NCI-H2227 (cell line): ENCODE measurements at regions not wholly inside any gene's neighbourhood (a gene's known extent, or its start where the extent isn't known, plus 50 kb on each side); places are given as distances from the start of the nearest gene placed in this dataset.

Experiments
- DNase-seq: peaks from one replicate; lab custom pipeline; 2025; ENCODE audit not compliant: unreplicated experiment; lab: John Stamatoyannopoulos, UW

DNA sequence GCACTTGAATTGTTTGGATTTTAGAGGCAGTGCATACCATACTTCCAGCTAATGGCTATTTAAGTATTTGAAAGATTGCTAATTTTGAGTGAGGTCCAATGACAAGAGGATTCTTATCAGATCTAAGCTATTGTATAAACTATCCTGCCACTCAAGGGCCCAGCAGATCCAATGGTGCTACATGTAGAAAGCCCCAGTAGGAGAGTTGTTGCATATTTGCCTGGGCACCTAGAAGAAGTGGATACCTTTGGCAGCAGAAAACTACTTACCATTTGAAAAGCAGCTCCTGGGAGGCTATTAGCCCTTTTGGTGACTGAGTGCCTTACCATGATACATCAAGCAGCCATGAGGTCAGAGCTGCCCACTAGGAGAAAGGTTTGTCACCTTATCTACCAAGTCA is 447.3 kb downstream of the C4orf33 start:
- no peak for DNase-seq

- DNase-seq: no peak
Measured at GRCh38 chr4:129545599-129546278, 449.8 kb downstream of the C4orf33 start.

DNA sequence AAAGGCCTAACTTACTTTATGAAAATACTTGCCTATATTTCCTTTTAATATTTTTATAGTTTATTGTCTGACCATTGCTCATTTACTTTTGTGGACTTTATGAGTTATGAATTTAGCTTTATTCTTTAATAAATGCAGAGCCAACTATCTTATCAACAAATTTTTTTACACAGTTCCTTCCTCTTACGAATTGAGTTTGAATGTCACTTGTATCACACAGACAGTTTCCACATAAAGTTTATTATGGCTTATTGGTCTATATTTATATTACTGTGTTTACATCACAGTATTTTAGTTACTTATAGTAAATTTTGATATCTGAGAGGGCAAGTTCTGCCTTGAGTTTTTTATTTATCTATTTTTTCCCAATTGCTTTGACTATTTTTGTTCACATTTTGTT is 450.6 kb downstream of the C4orf33 start:
- DNase-seq: no peak

DNA sequence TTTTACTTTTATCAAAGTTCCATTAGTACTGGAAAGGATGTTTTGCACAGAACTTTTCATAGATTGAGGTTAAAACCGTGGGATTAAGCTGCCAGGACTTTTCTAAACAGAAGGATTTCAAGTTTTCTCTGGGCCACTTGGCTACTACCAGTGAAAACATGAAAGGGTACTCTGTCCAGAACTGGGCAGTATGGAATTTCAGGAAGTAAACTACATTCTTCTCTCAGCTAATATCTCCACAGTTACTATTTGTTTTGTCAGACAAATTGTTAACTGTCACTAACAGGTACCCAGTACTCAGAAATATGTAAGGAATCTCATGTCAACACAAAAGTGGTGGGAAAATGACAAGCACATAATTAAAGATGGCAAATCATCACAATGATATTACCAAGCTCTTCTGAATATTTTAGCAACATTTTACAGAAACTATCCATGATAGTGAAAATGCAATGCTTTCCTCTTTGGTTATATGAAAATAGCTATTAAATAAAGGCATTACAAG is 454.4 kb downstream of the C4orf33 start:
- no peak for DNase-seq

GRCh38 chr4:129561280-129561679 is 465.3 kb downstream of the C4orf33 start:
- no peak for DNase-seq

DNA sequence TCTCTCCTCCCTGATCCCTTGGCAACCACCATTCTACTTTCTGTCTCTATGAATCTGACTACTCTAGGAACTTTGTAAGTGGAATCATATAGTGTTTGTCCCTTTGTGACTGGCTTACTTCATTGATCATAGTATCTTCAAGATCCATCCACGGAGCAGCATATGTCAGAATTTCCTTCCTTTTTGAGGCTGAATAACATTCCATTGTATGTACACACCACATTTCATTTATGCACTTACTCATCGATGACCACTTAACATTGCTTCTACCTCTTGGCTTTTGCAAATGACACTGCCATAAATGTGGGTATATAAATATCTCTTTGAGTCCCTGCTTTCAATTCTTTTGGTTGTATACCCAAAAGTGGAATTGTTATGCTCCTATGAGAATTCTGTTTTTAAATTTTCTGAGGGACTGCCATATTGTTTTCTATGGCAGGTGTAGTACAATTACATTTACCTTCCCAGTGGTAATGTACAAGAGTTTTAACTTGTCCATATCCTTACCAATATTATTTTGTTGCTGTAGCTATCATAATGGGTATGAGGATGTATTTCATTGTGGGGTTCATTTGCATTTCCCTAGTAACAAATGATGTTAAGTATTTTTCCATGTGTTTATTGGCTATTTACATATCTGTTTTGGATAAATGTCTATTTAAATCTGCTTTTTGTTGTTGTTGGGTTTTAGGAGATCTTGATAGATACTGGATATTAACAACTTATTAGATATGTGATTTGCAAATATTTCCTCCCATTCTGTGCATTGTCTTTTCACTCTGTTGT is 466.1 kb downstream of the C4orf33 start:
- no peak for DNase-seq

DNA sequence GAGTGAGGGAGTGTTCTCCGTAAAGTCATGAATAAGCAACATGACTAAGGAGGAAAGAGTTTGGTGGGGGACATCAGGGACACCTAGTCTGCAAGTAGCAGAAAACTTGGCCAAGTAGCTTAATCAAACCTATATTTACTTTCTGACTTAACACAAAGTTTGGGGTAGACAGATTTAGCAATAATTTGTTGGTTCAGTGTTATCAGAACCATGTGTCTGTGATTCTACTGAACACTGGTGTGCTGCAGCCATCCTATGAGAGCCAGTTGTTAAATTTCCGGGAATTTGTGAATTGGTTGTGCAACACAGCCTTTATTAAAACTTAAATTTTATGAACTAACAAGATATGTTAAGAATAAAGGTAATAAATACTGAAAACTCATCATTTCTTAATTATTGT is 469.3 kb downstream of the C4orf33 start:
- DNase-seq: no peak

- no peak for DNase-seq
Measured at GRCh38 chr4:129570326-129570725, 474.4 kb downstream of the C4orf33 start.

DNA sequence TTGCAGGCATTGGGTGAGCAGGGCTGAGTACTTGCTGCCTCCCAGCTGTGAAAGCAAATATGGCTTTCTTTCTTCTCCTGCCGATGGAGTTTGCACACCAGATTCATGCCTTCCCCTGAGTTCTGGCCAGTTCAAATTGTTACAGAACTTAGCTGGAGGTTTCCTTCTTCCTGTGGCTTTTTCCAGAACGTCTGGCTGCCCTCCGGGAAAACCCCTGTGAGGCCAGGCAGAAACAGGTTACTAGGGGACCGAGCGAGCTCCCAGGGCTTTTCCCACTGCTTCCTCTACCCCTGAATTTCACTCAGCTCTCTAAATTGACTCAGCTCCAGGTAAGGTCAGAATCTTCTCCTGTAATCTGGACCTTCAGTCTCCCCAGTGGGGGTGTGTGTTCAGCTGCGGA is 482.4 kb downstream of the C4orf33 start:
- DNase-seq: no peak

- no peak for DNase-seq
Measured at GRCh38 chr4:129581305-129581704, 485.4 kb downstream of the C4orf33 start.

DNA sequence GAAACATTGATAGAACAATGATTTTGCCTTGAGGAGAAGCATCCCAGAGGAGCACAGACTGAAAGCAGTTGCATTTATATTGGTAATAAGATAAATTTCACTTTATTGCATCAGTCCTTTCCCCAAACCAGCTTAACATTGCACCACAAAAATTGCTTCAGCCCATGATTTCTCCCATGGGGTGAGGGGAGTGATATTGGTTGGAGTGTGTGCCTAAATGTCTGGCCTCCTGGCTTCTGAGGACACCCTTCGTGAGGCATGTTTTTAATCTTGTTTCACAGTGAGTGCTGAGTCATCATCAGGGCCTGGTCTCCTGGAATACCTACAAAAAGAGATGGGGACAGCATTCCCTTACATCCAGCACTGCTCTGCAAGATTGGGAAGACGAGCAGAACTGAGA is 487.9 kb downstream of the C4orf33 start:
- no peak for DNase-seq

DNA sequence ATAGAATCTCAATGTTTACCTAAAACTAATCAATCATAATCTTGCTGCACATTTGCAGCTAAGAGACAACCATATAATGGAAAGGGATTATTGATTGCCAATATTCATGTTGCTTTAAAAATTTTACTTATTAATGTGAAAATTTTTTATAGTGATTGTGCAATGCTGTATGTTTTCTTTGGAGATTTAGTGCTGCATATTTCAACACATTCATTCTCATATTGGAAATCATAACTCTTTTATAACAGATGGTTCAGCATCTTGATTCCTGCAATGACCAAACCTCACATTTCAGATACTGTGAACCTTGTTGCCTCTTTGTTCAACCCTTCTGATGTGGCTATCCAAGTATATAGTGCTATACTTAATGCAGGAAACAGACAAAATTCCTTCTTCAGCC is 502.6 kb downstream of the C4orf33 start:
- no peak for DNase-seq

DNA sequence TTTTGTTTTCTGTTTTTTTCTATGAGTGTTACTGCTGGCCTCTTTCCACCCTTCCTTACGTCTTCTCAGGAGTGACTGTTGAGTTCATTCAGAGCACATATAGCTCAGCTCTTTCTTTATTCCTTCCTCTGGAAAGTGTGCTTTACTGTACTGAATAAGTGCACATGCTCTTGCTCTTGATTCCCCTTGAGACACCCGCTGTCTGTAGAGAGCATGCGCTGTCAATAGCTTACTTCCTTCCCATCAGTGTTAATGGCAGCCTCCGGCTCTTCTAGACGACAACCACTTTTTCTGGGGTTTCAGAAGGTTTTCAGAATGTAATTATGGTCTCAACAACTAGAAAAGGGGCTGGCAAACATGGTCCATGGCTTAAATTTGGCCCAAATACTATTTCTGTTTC is 504.9 kb downstream of the C4orf33 start:
- DNase-seq: no peak

GRCh38 chr4:129602447-129602846 is 506.5 kb downstream of the C4orf33 start:
- DNase-seq: no peak

DNA sequence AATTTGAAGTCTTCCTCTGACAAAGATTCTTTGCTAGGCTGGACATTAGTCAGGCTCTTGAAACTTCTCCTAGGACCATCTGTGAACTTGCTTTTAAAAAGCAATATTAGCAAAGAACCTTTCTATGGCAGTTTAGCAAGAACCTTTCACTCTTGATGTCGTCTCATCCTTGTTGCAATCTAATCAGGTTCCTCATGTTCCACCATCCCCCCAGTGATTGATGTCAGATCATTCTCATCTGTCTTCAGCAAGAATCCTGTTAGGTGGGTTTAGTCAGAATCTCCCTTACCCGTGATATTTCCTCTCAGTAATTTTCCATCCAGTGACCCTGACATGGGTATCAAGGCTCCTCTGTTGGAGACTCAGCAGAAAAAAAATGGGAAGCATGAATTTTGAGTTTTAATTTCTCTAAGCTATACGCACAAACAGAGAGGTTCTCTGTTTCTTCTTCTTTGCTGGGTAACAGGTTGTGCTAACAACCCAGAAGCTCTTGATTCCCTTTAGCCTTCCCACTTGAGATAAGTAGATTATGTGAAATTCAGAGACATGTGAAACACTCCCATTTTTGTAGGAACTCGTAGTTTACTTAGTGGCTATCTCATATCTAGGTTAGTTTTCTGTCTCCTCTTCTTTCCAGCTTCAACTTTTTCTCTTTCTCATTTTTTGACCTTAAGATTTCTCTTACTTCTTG is 507.4 kb downstream of the C4orf33 start:
- no peak for DNase-seq

GRCh38 chr4:129604632-129605255 is 508.8 kb downstream of the C4orf33 start:
- peak; percentile 3 for DNase-seq

- no peak for DNase-seq
Measured at GRCh38 chr4:129614611-129615010, 518.7 kb downstream of the C4orf33 start.

- no peak for DNase-seq
Measured at GRCh38 chr4:129622566-129622965, 526.6 kb downstream of the C4orf33 start.

DNA sequence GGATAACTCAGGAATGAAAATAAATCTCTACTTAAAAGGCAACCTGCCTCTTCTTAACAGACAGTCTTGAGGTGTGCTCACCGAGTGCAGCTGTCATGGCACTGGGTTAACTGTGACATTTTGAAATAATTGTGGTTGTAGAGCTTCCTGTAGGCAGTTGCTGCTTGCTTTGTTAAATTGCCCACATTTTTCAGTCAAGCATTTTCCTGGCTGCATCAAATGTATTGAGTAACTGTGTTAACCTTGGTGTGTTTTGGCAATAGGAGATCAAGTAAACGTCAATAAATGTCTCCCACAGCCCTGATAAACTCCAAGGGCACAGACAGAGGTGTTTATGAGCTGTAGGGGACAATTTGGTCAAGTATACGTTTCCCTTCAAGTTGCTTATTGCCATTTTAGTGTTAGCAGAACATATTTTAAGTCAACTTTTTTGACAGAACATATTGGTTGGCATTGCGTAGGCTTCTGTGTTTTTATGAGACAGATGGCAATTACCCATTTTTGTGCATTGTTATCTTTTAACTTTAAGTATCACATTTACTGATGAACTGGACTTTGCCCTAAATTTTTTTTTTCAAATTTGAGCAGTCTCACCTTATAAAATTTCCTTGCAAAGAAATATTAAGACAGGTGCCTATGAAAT is 527.4 kb downstream of the C4orf33 start:
- no peak for DNase-seq

GRCh38 chr4:129641179-129641578 is 545.2 kb downstream of the C4orf33 start:
- peak; percentile 34 for DNase-seq

GRCh38 chr4:129645461-129645860 is 549.5 kb downstream of the C4orf33 start:
- peak; percentile 1 for DNase-seq
